ENCODE measurements at regions not wholly inside any gene's neighbourhood (a gene's known extent, or its start where the extent isn't known, plus 50 kb on each side); places are given as distances from the start of the nearest gene placed in this dataset.
A peak's percentile ranks its signal among the peaks of the same experiment; 100 is the strongest.
"Not testable (repeated sequence)": the region's sequence is repeated elsewhere in the genome, so short reads cannot be mapped to it uniquely, and the experiment has no call there.

- no peak for DNase-seq (ENCODE audit: low spot score)
Measured at GRCh38 chr4:81595798-81596610, 124.3 kb upstream of the RASGEF1B start.

DNA sequence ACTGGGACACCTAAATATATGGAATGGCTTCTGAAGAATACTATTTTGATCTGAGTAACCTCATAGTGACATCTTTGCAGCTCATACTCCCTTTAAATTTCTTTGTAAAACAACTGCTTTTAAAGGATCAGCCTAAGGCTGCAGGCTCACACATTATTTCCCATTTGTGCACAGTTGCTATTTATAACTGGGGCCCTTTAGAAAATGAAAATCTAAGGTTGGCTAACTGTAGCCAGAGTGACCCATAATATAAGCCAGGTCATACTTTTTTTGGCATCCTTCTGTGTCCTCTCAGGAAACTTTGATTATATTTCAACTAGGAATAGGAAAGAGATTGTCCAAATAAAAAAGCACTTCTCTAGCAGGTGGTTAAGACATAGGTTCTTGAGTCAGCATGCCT is 123.6 kb upstream of the RASGEF1B start:
- DNase-seq (ENCODE audit: low spot score), result no peak

GRCh38 chr4:81594490-81595159 is 122.9 kb upstream of the RASGEF1B start:
- DNase-seq (ENCODE audit: low spot score), result no peak

DNA sequence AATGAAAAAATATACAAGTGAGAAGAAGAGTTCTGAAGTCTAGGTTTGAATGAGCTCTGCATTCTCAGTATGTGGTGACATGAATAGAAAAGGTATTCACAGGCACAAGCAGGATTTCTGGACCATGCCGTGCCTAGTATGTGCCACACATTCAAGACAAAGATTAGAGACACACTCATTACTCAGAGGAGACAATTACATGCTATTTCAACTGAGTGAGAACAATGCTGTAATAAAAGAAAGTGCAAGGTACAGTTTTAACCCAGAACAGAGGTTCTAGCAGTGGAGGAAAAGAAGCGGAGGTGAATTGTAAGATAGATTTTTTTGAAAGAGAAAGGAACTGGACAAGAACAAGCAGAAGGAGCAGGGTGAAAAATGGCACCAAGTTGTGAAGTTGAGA is 121.0 kb upstream of the RASGEF1B start:
- no peak for DNase-seq (ENCODE audit: low spot score)

GRCh38 chr4:81590596-81590995 is 118.9 kb upstream of the RASGEF1B start:
- no peak for DNase-seq (ENCODE audit: low spot score)

DNA sequence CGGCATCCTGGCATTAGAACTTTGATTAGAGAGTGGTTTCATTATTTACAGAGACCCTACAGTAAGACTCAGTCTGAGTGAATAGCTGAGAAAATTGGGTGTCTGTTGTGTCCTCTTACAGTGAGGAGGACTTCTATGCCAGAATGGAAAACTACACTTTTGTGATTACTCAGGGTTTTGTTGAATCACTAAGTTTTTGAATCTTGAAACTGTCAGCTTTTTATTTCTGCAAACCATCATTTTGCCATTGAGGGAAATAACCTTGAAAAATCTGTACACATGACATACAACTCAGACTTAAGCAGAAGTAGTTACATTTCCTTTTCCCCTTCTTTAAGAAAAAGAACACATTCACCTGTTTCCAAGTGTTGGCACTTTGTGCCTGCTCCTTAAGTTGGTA is 117.6 kb upstream of the RASGEF1B start:
- DNase-seq (ENCODE audit: low spot score), result no peak

DNA sequence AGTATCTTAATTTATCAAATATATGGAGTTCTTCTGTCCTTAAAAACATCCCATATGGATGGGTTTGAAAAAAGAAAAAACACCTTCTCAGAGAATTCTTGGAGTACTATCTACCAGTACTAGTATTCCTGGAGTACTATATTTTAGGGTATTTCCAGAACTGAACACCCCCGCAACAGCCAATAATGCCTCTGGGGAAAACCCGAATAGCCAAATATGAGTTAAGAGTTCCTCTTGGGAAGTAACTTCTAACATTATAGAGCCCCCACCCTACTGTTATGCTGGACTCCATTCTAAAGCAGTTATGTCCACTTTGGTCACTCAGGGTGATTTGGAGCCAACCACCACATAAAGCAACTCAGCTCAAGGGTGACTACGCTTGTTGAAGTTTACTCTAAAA is 115.0 kb upstream of the RASGEF1B start:
- no peak for DNase-seq (ENCODE audit: low spot score)

- DNase-seq (ENCODE audit: low spot score), result not testable (repeated sequence)
Measured at GRCh38 chr4:81580994-81581374, 109.3 kb upstream of the RASGEF1B start.

GRCh38 chr4:81580346-81580993 is 108.8 kb upstream of the RASGEF1B start:
- no peak for DNase-seq (ENCODE audit: low spot score)

GRCh38 chr4:81577392-81577791 is 105.7 kb upstream of the RASGEF1B start:
- no peak for DNase-seq (ENCODE audit: low spot score)

- DNase-seq (ENCODE audit: low spot score), result no peak
Measured at GRCh38 chr4:81574991-81575390, 103.3 kb upstream of the RASGEF1B start.

DNA sequence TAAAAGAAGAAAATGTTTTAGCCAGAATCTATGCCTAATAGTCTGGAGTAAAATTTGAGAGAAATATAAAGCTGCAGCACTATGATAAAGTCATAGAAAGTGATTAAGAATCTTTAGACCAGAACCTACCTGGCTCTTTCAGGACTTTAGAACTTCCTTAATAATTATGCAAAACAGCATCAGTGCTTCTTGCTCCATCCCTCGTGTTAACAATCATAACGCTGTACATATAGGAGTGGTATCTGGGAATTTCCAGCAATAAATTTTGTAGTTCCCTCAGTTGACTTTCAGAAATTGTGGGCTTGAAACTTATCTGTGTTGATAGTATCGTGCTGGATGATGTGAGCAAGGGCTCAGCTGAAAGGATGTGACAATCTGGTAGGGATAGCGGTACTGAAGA is 102.1 kb upstream of the RASGEF1B start:
- DNase-seq (ENCODE audit: low spot score), result no peak

DNA sequence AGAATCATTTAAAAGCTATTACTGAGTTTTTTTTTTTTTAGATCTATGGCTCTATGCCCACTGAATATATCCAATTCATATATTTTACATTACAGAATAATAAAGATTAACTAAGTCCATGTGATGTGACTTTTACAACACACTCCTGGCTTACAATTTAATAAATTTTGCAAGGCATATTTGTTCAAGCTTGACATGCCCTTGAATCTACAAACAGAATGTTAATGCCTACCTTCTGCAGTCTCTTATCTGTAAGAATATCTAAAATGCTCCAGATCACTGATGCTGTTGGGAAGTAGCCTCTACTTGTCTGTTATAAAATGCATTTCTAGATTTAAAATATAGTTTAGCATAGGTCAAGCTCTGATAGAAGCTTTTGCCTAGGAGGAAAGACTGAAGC is 100.7 kb upstream of the RASGEF1B start:
- DNase-seq (ENCODE audit: low spot score), result no peak

- no peak for DNase-seq (ENCODE audit: low spot score)
Measured at GRCh38 chr4:81571105-81571504, 99.4 kb upstream of the RASGEF1B start.

- DNase-seq (ENCODE audit: low spot score), result no peak
Measured at GRCh38 chr4:81566161-81566591, 94.5 kb upstream of the RASGEF1B start.

- DNase-seq (ENCODE audit: low spot score), result peak; percentile 91
Measured at GRCh38 chr4:81565142-81565870, 93.6 kb upstream of the RASGEF1B start.

DNA sequence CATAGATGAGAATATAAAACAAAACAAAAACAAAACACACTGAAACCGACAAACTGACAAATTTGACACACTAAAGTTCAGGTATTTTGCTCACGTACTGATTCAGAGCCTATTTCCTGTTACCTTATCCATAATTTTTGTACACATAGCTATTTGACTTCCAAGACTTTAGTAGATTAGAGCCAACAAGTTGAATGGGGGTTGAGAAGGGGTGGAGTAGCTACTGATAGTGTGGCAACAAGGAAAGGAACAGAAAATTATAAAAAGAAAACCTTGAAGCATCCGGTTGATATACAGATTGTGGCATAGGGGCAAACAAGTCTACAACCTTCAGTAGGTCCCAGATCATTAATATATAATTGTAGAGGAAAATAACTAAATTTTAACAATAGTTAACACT is 92.3 kb upstream of the RASGEF1B start:
- no peak for DNase-seq (ENCODE audit: low spot score)

GRCh38 chr4:81562093-81562492 is 90.4 kb upstream of the RASGEF1B start:
- peak; percentile 70 for DNase-seq (ENCODE audit: low spot score)

DNA sequence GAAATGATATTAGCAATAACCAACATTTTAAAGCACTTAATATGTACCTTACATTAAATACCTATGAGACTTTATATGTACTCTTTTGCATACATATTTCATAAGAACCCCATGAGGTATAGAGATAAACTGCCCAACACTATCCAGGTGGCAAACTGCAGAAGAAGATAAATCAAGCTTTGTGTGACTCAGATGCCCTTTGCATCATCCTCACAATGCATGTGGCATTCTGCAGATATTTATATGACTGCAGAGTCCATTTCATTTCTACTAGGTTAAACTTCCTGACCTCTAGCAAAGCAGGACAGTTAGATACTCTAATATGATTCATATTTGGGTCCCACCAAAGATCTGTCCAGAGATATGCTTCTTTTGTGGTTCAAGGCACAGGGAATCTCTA is 85.6 kb upstream of the RASGEF1B start:
- DNase-seq (ENCODE audit: low spot score), result no peak

- DNase-seq (ENCODE audit: low spot score), result no peak
Measured at GRCh38 chr4:81555489-81555888, 83.8 kb upstream of the RASGEF1B start.

- no peak for DNase-seq (ENCODE audit: low spot score)
Measured at GRCh38 chr4:81552086-81552485, 80.4 kb upstream of the RASGEF1B start.

DNA sequence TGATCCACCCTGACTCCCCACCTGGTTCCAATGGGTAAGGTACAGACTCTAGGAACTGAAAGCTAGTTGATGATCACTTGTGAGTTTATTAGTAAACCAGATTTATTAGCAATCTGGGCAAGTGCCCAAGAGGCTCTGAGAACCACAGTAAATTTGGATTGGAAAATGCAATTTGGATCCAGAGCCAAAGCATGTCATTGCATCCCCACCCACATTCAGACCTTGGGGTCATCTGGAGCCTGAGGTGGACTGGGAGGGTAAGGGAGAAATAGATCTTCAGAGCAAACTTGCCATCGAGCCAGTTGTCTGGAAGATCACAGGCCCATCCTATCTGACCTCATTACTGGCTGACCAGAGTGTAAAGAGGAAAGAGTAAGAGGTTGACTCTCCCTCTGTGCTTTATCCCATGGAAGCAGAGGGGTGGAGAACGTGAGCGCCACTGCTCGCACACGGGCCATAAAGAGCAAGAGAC is 78.7 kb upstream of the RASGEF1B start:
- no peak for DNase-seq (ENCODE audit: low spot score)

Data from pons (tissue), 1 donor.